SK-N-MC (cell line): ENCODE measurements at regions not wholly inside any gene's neighbourhood (a gene's known extent, or its start where the extent isn't known, plus 50 kb on each side); places are given as distances from the start of the nearest gene placed in this dataset.

Experiments
- EZH2 ChIP-seq: fragments of 200-600 bp; sonication (generic); IDR thresholded peaks from one replicate; pipeline ENCODE4 v1.6.1; 2017; ENCODE audit warnings: antibody characterized with exemption
- FOXP2 ChIP-seq: optimal IDR thresholded peaks from 2 replicates; pipeline ENCODE3; 2011; ENCODE audit warnings: mild to moderate bottlenecking, moderate library complexity; ENCODE audit not compliant: insufficient read depth; ENCODE audit errors: extremely low read length, control extremely low read depth
- POLR2AphosphoS5 ChIP-seq: IDR thresholded peaks from 2 replicates; pipeline ENCODE4 v1.6.1; 2012; ENCODE audit warnings: mild to moderate bottlenecking, low read depth, low read length, borderline replicate concordance

GRCh38 chr11:23840872-23841271, 656.0 kb upstream of the LUZP2 start:
- TF ChIP-seq EZH2: no peak
- no peak for TF ChIP-seq POLR2AphosphoS5
- TF ChIP-seq FOXP2: no peak
